K562 (cell line): ENCODE measurements at regions not wholly inside any gene's neighbourhood (a gene's known extent, or its start where the extent isn't known, plus 50 kb on each side); places are given as distances from the start of the nearest gene placed in this dataset.

Experiments
- ATAC-seq: fragments of 200-7000 bp; cut with Tn5 transposase; 3 replicates; pipeline ENCODE4 v1.9.1; 2020; ENCODE audit warnings: moderate library complexity
- BruUV-seq: library from RNA; stranded (reverse); fragments of 400-500 nt; replicated peaks from 2 replicates; lab custom pipeline; 2021; lab: Mats Ljungman, UMichigan
- CTCF ChIA-PET: fragments of 300-600 bp; formaldehyde crosslinking; extraction: SDS; loops from one replicate; lab custom pipeline; 2021; ENCODE audit warnings: low intra/inter-chr PET ratio; lab: Yijun Ruan, JAX
- POLR2A ChIA-PET: fragments of 300-600, 350-650 bp; sonication (Branson Sonifier 250); formaldehyde crosslinking; extraction: SDS; loops from one replicate; lab custom pipeline; 2021; ENCODE audit warnings: antibody characterized with exemption, inconsistent platforms; lab: Yijun Ruan, JAX
- DNase-seq, 4 experiments: peaks; one replicate each; pipeline versions ENCODE4 v3.0.0 to v3.0.0-alpha.2; 2011 to 2018; ENCODE audit warnings: low spot score in 3 of 4, mixed read lengths in 3 of 4; ENCODE audit errors: extremely low read depth in 1 of 4
- FAIRE-seq: peaks from 2 replicates; lab custom pipeline; 2011; peaks lifted over from hg19 to GRCh38; lab: Jason Lieb, UNC
- H2AFZ ChIP-seq: 2 replicates; pipeline ENCODE4 v1.6.0; 2011; ENCODE audit warnings: low read depth, low read length, control low read depth, inconsistent platforms
- H3K27ac ChIP-seq: fragments of 200-600 bp; 3 replicates; pipeline ENCODE4 v1.8.0; 2011; ENCODE audit warnings: low read depth, mild to moderate bottlenecking, control low read depth, inconsistent platforms, low read length, moderate library complexity, mixed read lengths; ENCODE audit errors: extremely low read depth
- H3K27me3 ChIP-seq, 2 experiments: fragments of 300-600 bp in 1 of 2; 2 replicates in 1 of 2; 3 replicates in 1 of 2; pipeline versions ENCODE4 v1.6.0 to v1.8.0; 2011; ENCODE audit warnings: inconsistent platforms in 2 of 2, low read length in 2 of 2, mild to moderate bottlenecking in 1 of 2, mixed read lengths in 1 of 2, moderate library complexity in 1 of 2; ENCODE audit not compliant: control insufficient read depth in 2 of 2, insufficient read depth in 2 of 2
- H3K36me3 ChIP-seq: fragments of 300-600 bp; 3 replicates; pipeline ENCODE4 v1.8.0; 2011; ENCODE audit warnings: mild to moderate bottlenecking, low read length, inconsistent platforms; ENCODE audit not compliant: control insufficient read depth, insufficient read depth
- H3K4me1 ChIP-seq, 2 experiments: fragments of 200-600 bp in 1 of 2; replicated peaks in 1 of 2; 2 replicates in 1 of 2; 3 replicates in 1 of 2; pipeline versions ENCODE4 v1.5.1 to v1.8.0; 2011; ENCODE audit warnings: inconsistent platforms in 2 of 2, low read length in 2 of 2, mild to moderate bottlenecking in 1 of 2, mixed read lengths in 1 of 2, moderate library complexity in 1 of 2; ENCODE audit not compliant: control insufficient read depth in 2 of 2, insufficient read depth in 2 of 2
- H3K4me2 ChIP-seq: 2 replicates; pipeline ENCODE4 v1.6.1; 2011; ENCODE audit warnings: low read length, control low read depth, inconsistent platforms, mixed read lengths; ENCODE audit not compliant: insufficient read depth
- H3K4me3 ChIP-seq: fragments of 200-600 bp; sonication (generic), shearing (Covaris generic); 2 replicates; pipeline ENCODE4 v1.5.1; 2016; ENCODE audit warnings: control low read depth, inconsistent platforms
- H3K79me2 ChIP-seq: fragments of 200-600 bp; 3 replicates; pipeline ENCODE4 v1.8.0; 2011; ENCODE audit warnings: low read length, inconsistent platforms; ENCODE audit not compliant: control insufficient read depth, insufficient read depth
- H3K9ac ChIP-seq, 2 experiments: 2 replicates each; pipeline versions ENCODE4 v1.6.0 to v1.6.1; 2011; ENCODE audit warnings: low read depth in 2 of 2, low read length in 2 of 2, control low read depth in 1 of 2, inconsistent platforms in 1 of 2, mild to moderate bottlenecking in 1 of 2, mixed read lengths in 1 of 2; ENCODE audit not compliant: insufficient read depth in 1 of 2
- H3K9me1 ChIP-seq: one replicate; pipeline ENCODE4 v1.6.0; 2011; ENCODE audit warnings: inconsistent platforms, mild to moderate bottlenecking, low read length, moderate library complexity; ENCODE audit not compliant: control insufficient read depth, insufficient read depth
- H3K9me3 ChIP-seq: replicated peaks from 2 replicates; pipeline ENCODE4 v1.5.1; 2011; ENCODE audit warnings: low read depth, low read length, inconsistent platforms; ENCODE audit not compliant: control insufficient read depth, insufficient read depth
- H4K20me1 ChIP-seq: replicated peaks from 2 replicates; pipeline ENCODE4 v1.6.1; 2011; ENCODE audit warnings: low read length, inconsistent platforms, mixed read lengths; ENCODE audit not compliant: control insufficient read depth, insufficient read depth
- C11orf30 ChIP-seq: fragments of 450-650 bp; IDR thresholded peaks from 2 replicates; pipeline ENCODE4 v1.6.1; 2016; ENCODE audit warnings: low read depth, mild to moderate bottlenecking
- CTBP1 ChIP-seq: fragments of 450-650 bp; IDR thresholded peaks from 2 replicates; pipeline ENCODE4 v1.6.1; 2016; ENCODE audit warnings: borderline replicate concordance
- HNRNPH1 ChIP-seq: fragments of 200-400 bp; formaldehyde crosslinking; optimal IDR thresholded peaks from 2 replicates; pipeline ENCODE3; 2017; ENCODE audit warnings: low read depth, mild to moderate bottlenecking, low read length, moderate library complexity
- NRF1 ChIP-seq, 2 experiments: fragments of 450-650 bp; IDR thresholded peaks in 1 of 2; conservative IDR thresholded peaks in 1 of 2; 2 replicates each; pipeline ENCODE4 v1.6.1; 2014; ENCODE audit warnings: mild to moderate bottlenecking in 2 of 2
- PHTF2 ChIP-seq: fragments of 250-450 bp; sonication (Bioruptor Pico); IDR thresholded peaks from 2 replicates; pipeline ENCODE4 v1.5.0; 2021; ENCODE audit warnings: mild to moderate bottlenecking
- SUPT5H ChIP-seq: fragments of 450-650 bp; IDR thresholded peaks from 2 replicates; pipeline ENCODE4 v1.6.1; 2016
- TRIM28 ChIP-seq: fragments of 450-650 bp; IDR thresholded peaks from 2 replicates; pipeline ENCODE4 v1.6.1; 2017
- ZNF316 ChIP-seq: fragments of 450-650 bp; IDR thresholded peaks from 2 replicates; pipeline ENCODE4 v1.6.1; 2016
- ZNF41 ChIP-seq: fragments of 250-450 bp; sonication (Bioruptor Pico); conservative IDR thresholded peaks from 2 replicates; pipeline ENCODE4 v1.4.0; 2020; ENCODE audit warnings: mild to moderate bottlenecking
- ZNF507 ChIP-seq: conservative IDR thresholded peaks from 2 replicates; pipeline ENCODE4 v1.6.1; 2017; ENCODE audit warnings: missing genetic modification characterization, missing compliant biosample characterization
- WGBS: fragments of 100-300 bp; shearing (Covaris generic); methylation state at CpG from one replicate; pipeline ENCODE4 v1.1.6; 2016; ENCODE audit warnings: low coverage, mixed read lengths; ENCODE audit not compliant: insufficient coverage; ENCODE audit errors: missing lambda C conversion rate; 5-methylcytosine and 5-hydroxymethylcytosine counted together
- in situ Hi-C: fragments of 300-500 bp; cut with MboI; formaldehyde crosslinking; loops from 4 replicates; pipeline ENCODE4 v1.15.0; 2018; ENCODE audit warnings: inconsistent platforms, mixed read lengths
- intact Hi-C: fragments of 100-400 bp; cut with micrococcal nuclease; formaldehyde crosslinking; loops from 2 replicates; pipeline ENCODE4 v1.14.2; 2022
- TF ChIP-seq, protein P1 (sequence below): sonication (generic); formaldehyde crosslinking; IDR thresholded peaks from 2 replicates; pipeline ENCODE4 v1.9.0; 2022; ENCODE audit warnings: mild to moderate bottlenecking, missing genetic modification reagents
- TF ChIP-seq, protein P2 (sequence below): fragments of 450-650 bp; formaldehyde crosslinking; conservative IDR thresholded peaks from 2 replicates; pipeline ENCODE4 v1.4.0; 2022; ENCODE audit warnings: mild to moderate bottlenecking, missing genetic modification characterization
- TF ChIP-seq, protein P3 (sequence below): fragments of 450-650 bp; formaldehyde crosslinking; IDR thresholded peaks from 2 replicates; pipeline ENCODE4 v1.4.0; 2020; ENCODE audit warnings: mild to moderate bottlenecking, moderate library complexity
- TF ChIP-seq, protein P4 (sequence below), 2 experiments: fragments of 450-650 bp; IDR thresholded peaks; 2 replicates each; pipeline ENCODE4 v1.6.1; 2018; ENCODE audit warnings: mild to moderate bottlenecking in 2 of 2, low read depth in 1 of 2; ENCODE audit not compliant: partially characterized antibody in 2 of 2
- TF ChIP-seq, protein P5 (sequence below): fragments of 250-450 bp; sonication (Bioruptor Pico); IDR thresholded peaks from 2 replicates; pipeline ENCODE4 v1.4.0; 2020; ENCODE audit warnings: mild to moderate bottlenecking

DNA sequence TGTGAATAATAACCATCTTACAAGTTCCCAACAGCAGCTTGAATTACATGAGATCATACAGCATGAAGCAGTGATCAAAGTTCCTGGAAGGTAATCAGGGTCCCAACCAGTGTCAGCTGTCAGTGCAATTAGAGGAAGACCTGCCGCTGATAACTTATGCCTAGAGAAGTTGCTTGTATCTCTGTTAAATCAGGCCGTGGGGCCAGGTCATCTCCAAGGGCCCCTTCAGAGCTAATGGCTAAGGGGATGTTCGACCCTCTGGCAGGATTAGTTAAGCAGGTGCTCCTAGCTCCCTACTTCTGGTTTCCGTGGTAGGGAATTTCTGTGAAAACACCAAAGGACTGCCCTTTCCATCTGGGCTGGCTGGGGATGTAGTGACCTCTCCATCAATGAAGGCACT, 251.0 kb downstream of the FAM43A start:
- Histone ChIP-seq H3K9ac (no peak overlapping the region), H2AFZ (no peak overlapping the region), H3K9me1 (no peaks in the 10 kb centered on the region), H3K27me3 (peaks cover 26 to 60% of the 10 kb centered on the region in 2 experiments), H4K20me1 (no peaks in the 10 kb centered on the region; the same call in 1 of the 2 replicates)
- POLR2A ChIA-PET = no interaction called here
- no TSS peak for BruUV-seq
- intact Hi-C loops = no loop called here
- TF ChIP-seq ZNF507 (tag) (no peak), ZNF41 (no peak), HNRNPH1 (no peak), PHTF2 (CRISPR knock-in tag) (no peak), TRIM28 (no peak), ZNF316 (no peak), SUPT5H (no peak), NRF1 (conservative IDR thresholded peaks at IDR 0.05 in 1 of 2, IDR thresholded peaks at IDR 0.05 in 1 of 2) (no peak), CTBP1 (no peak), C11orf30 (no peak)
- TF ChIP-seq, protein P1, sequence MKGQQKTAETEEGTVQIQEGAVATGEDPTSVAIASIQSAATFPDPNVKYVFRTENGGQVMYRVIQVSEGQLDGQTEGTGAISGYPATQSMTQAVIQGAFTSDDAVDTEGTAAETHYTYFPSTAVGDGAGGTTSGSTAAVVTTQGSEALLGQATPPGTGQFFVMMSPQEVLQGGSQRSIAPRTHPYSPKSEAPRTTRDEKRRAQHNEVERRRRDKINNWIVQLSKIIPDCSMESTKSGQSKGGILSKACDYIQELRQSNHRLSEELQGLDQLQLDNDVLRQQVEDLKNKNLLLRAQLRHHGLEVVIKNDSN (CRISPR knock-in tag) = no peak
- TF ChIP-seq, protein P2, sequence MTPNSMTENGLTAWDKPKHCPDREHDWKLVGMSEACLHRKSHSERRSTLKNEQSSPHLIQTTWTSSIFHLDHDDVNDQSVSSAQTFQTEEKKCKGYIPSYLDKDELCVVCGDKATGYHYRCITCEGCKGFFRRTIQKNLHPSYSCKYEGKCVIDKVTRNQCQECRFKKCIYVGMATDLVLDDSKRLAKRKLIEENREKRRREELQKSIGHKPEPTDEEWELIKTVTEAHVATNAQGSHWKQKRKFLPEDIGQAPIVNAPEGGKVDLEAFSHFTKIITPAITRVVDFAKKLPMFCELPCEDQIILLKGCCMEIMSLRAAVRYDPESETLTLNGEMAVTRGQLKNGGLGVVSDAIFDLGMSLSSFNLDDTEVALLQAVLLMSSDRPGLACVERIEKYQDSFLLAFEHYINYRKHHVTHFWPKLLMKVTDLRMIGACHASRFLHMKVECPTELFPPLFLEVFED (CRISPR knock-in tag) = no peak
- TF ChIP-seq, protein P3, sequence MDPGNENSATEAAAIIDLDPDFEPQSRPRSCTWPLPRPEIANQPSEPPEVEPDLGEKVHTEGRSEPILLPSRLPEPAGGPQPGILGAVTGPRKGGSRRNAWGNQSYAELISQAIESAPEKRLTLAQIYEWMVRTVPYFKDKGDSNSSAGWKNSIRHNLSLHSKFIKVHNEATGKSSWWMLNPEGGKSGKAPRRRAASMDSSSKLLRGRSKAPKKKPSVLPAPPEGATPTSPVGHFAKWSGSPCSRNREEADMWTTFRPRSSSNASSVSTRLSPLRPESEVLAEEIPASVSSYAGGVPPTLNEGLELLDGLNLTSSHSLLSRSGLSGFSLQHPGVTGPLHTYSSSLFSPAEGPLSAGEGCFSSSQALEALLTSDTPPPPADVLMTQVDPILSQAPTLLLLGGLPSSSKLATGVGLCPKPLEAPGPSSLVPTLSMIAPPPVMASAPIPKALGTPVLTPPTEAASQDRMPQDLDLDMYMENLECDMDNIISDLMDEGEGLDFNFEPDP (CRISPR knock-in tag) = no peak
- TF ChIP-seq, protein P4, sequence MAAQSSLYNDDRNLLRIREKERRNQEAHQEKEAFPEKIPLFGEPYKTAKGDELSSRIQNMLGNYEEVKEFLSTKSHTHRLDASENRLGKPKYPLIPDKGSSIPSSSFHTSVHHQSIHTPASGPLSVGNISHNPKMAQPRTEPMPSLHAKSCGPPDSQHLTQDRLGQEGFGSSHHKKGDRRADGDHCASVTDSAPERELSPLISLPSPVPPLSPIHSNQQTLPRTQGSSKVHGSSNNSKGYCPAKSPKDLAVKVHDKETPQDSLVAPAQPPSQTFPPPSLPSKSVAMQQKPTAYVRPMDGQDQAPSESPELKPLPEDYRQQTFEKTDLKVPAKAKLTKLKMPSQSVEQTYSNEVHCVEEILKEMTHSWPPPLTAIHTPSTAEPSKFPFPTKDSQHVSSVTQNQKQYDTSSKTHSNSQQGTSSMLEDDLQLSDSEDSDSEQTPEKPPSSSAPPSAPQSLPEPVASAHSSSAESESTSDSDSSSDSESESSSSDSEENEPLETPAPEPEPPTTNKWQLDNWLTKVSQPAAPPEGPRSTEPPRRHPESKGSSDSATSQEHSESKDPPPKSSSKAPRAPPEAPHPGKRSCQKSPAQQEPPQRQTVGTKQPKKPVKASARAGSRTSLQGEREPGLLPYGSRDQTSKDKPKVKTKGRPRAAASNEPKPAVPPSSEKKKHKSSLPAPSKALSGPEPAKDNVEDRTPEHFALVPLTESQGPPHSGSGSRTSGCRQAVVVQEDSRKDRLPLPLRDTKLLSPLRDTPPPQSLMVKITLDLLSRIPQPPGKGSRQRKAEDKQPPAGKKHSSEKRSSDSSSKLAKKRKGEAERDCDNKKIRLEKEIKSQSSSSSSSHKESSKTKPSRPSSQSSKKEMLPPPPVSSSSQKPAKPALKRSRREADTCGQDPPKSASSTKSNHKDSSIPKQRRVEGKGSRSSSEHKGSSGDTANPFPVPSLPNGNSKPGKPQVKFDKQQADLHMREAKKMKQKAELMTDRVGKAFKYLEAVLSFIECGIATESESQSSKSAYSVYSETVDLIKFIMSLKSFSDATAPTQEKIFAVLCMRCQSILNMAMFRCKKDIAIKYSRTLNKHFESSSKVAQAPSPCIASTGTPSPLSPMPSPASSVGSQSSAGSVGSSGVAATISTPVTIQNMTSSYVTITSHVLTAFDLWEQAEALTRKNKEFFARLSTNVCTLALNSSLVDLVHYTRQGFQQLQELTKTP (IDR thresholded peaks at IDR 0.05; ENCODE audit: low read depth in 1 of 2, partially characterized antibody in 2 of 2) = no peak
- TF ChIP-seq, protein P5, sequence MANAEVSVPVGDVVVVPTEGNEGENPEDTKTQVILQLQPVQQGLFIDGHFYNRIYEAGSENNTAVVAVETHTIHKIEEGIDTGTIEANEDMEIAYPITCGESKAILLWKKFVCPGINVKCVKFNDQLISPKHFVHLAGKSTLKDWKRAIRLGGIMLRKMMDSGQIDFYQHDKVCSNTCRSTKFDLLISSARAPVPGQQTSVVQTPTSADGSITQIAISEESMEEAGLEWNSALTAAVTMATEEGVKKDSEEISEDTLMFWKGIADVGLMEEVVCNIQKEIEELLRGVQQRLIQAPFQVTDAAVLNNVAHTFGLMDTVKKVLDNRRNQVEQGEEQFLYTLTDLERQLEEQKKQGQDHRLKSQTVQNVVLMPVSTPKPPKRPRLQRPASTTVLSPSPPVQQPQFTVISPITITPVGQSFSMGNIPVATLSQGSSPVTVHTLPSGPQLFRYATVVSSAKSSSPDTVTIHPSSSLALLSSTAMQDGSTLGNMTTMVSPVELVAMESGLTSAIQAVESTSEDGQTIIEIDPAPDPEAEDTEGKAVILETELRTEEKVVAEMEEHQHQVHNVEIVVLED (CRISPR knock-in tag) = no peak
- TF ChIP-seq, all 486 proteins: peak for 0
- H3K4me3 ChIP-seq = no peak overlapping the region
- ATAC-seq = no peak
- no peaks in the 10 kb centered on the region for H3K79me2 ChIP-seq
- in situ Hi-C loops = no loop called here
- CTCF ChIA-PET = no interaction called here
- H3K27ac ChIP-seq = no peak overlapping the region
- FAIRE-seq = no peak
- H3K9me3 ChIP-seq = no peaks in the 10 kb centered on the region
- no peaks in the 10 kb centered on the region for H3K36me3 ChIP-seq
- 0% methylated on average over 4 of the region's 4 CpGs for WGBS
- H3K4me1 ChIP-seq = no peaks in the 10 kb centered on the region
- no peak for DNase-seq
- H3K4me2 ChIP-seq = no peak overlapping the region
